MM.1S (cell line): ENCODE measurements at regions not wholly inside any gene's neighbourhood (a gene's known extent, or its start where the extent isn't known, plus 50 kb on each side); places are given as distances from the start of the nearest gene placed in this dataset.

Source experiments
- CTCF ChIP-seq: fragments of 300-600 bp; sonication (generic); IDR thresholded peaks from 2 replicates; pipeline ENCODE4 v1.5.1; 2016; ENCODE audit warnings: antibody characterized with exemption, low read length, mixed read lengths
- EZH2 ChIP-seq: fragments of 300-600 bp; sonication (generic); optimal IDR thresholded peaks from 2 replicates; pipeline ENCODE3; 2017; ENCODE audit warnings: low read depth, mild to moderate bottlenecking, antibody characterized with exemption, low read length, mixed read lengths
- EZH2phosphoT487 ChIP-seq: fragments of 300-600 bp; sonication (generic); IDR thresholded peaks from 2 replicates; pipeline ENCODE4 v1.6.1; 2018; ENCODE audit warnings: antibody characterized with exemption, low read length

- TF ChIP-seq CTCF (no peak), EZH2 (no peak), EZH2phosphoT487 (no peak)
These were observed 211.1 kb downstream of the SPTSSA start for GRCh38 chr14:34250959-34251358.
